ENCODE measurements at regions not wholly inside any gene's neighbourhood (a gene's known extent, or its start where the extent isn't known, plus 50 kb on each side); places are given as distances from the start of the nearest gene placed in this dataset.
A peak's percentile ranks its signal among the peaks of the same experiment; 100 is the strongest.
"Not testable (repeated sequence)": the region's sequence is repeated elsewhere in the genome, so short reads cannot be mapped to it uniquely, and the experiment has no call there.

- FAIRE-seq (no peak), DNase-seq (ENCODE audit: low read depth in 1 of 2, low spot score in 1 of 2) (no peak), ATAC-seq (no peak)
- no peak overlapping the region for H3K4me3 ChIP-seq
- H3K4me2 ChIP-seq = no peak overlapping the region
- POLR2A ChIA-PET = no interaction called here
- no peak overlapping the region for H3K27ac ChIP-seq
- no peak for TF ChIP-seq EHF (CRISPR knock-in tag; IDR thresholded peaks at IDR 0.05)
- no peak for TF ChIP-seq MAFK (IDR thresholded peaks at IDR 0.05; ENCODE audit: partially characterized antibody)
- no peak for TF ChIP-seq KDM1A (IDR thresholded peaks at IDR 0.05; ENCODE audit: low read depth)
- TF ChIP-seq EP300 (IDR thresholded peaks at IDR 0.05) = no peak
- no peak for TF ChIP-seq FOSB (CRISPR knock-in tag; IDR thresholded peaks at IDR 0.05)
- TF ChIP-seq HDAC2 (IDR thresholded peaks at IDR 0.05) = no peak
- TF ChIP-seq RFX5 (IDR thresholded peaks at IDR 0.05) = no peak
- no peak for TF ChIP-seq RCOR1 (IDR thresholded peaks at IDR 0.05; ENCODE audit: low read depth, low read length)
- TF ChIP-seq GATA3 (IDR thresholded peaks at IDR 0.05; ENCODE audit: borderline replicate concordance) = no peak
- TF ChIP-seq ZC3H11A (IDR thresholded peaks at IDR 0.05) = no peak
- TF ChIP-seq HOXA7 (CRISPR knock-in tag; IDR thresholded peaks at IDR 0.05) = no peak
- TF ChIP-seq MAZ (IDR thresholded peaks at IDR 0.05; ENCODE audit: borderline replicate concordance, low read depth, low read length) = no peak
- TF ChIP-seq CEBPB (IDR thresholded peaks at IDR 0.05) = no peak
- no peak for TF ChIP-seq JUNB (IDR thresholded peaks at IDR 0.05)
- no peak for TF ChIP-seq HOXB5 (CRISPR knock-in tag; IDR thresholded peaks at IDR 0.05)
- no peak for TF ChIP-seq NR3C1 (IDR thresholded peaks at IDR 0.05)
- no peak for TF ChIP-seq HMGXB4 (CRISPR knock-in tag; IDR thresholded peaks at IDR 0.05; ENCODE audit: borderline replicate concordance)
- no peak for TF ChIP-seq CBX8 (IDR thresholded peaks at IDR 0.05)
- no peak for TF ChIP-seq FOXS1 (CRISPR knock-in tag; IDR thresholded peaks at IDR 0.05)
- TF ChIP-seq RARB (CRISPR knock-in tag; IDR thresholded peaks at IDR 0.05) = no peak
- CTCF ChIA-PET = no interaction called here
- H3K4me1 ChIP-seq = no peaks in the 10 kb centered on the region
- no peaks in the 10 kb centered on the region for H3K9me3 ChIP-seq
Observed at GRCh38 chr12:83931451-83931850, 981.1 kb downstream of the SLC6A15 start.

- POLR2A ChIA-PET; ATAC-seq; H3K4me1 ChIP-seq; H3K9me3 ChIP-seq; H3K4me2 ChIP-seq; CTCF ChIA-PET; H3K4me3 ChIP-seq; DNase-seq (ENCODE audit: low read depth in 1 of 2, low spot score in 1 of 2); FAIRE-seq; H3K27ac ChIP-seq: not testable (repeated sequence)
- WGBS (ENCODE audit: missing lambda C conversion rate) = 74% methylated on average over 13 of the region's 13 CpGs
Observed at GRCh38 chr12:83929792-83930191, 982.8 kb downstream of the SLC6A15 start.

GRCh38 chr12:83920821-83921547 lies 991.6 kb downstream of the SLC6A15 start:
- TF ChIP-seq SMC3 (IDR thresholded peaks at IDR 0.05) = no peak
- no peak for DNase-seq (ENCODE audit: low read depth in 1 of 2, low spot score in 1 of 2)
- WGBS (ENCODE audit: missing lambda C conversion rate) = 64% methylated on average over 2 of the region's 2 CpGs

GRCh38 chr12:83919081-83919480 lies 993.5 kb downstream of the SLC6A15 start:
- ChIA-PET CTCF (no interaction called here), POLR2A (no interaction called here)
- Histone ChIP-seq H3K4me3 (no peak overlapping the region), H3K4me1 (no peaks in the 10 kb centered on the region), H3K27ac (no peak overlapping the region), H3K9me3 (no peaks in the 10 kb centered on the region), H3K4me2 (no peak overlapping the region)
- DNase-seq (ENCODE audit: low read depth in 1 of 2, low spot score in 1 of 2) = no peak
- 64% methylated on average over 3 of the region's 3 CpGs for WGBS (ENCODE audit: missing lambda C conversion rate)
- no peak for FAIRE-seq
- ATAC-seq = no peak
- TF ChIP-seq ZC3H11A (IDR thresholded peaks at IDR 0.05) = no peak
- TF ChIP-seq RCOR1 (IDR thresholded peaks at IDR 0.05; ENCODE audit: low read depth, low read length) = no peak
- no peak for TF ChIP-seq HDAC2 (IDR thresholded peaks at IDR 0.05)
- no peak for TF ChIP-seq NPAS2 (CRISPR knock-in tag; IDR thresholded peaks at IDR 0.05; ENCODE audit: borderline replicate concordance)
- no peak for TF ChIP-seq RAD21 (conservative IDR thresholded peaks at IDR 0.05 in 1 of 2, IDR thresholded peaks at IDR 0.05 in 1 of 2)
- no peak for TF ChIP-seq MAX (IDR thresholded peaks at IDR 0.05)
- no peak for TF ChIP-seq POLR2A (IDR thresholded peaks at IDR 0.05; ENCODE audit: low read length)
- no peak for TF ChIP-seq EHF (CRISPR knock-in tag; IDR thresholded peaks at IDR 0.05)
- TF ChIP-seq TP53 (CRISPR knock-in tag; IDR thresholded peaks at IDR 0.05) = no peak
- no peak for TF ChIP-seq CEBPB (IDR thresholded peaks at IDR 0.05)
- no peak for TF ChIP-seq MAZ (IDR thresholded peaks at IDR 0.05; ENCODE audit: borderline replicate concordance, low read depth, low read length)
- TF ChIP-seq CTCF (IDR thresholded peaks at IDR 0.05) = no peak
- no peak for TF ChIP-seq MYC (IDR thresholded peaks at IDR 0.05; ENCODE audit: borderline replicate concordance, low read length)
- no peak for TF ChIP-seq ZSCAN20 (CRISPR knock-in tag; IDR thresholded peaks at IDR 0.05)
- no peak for TF ChIP-seq NR3C1 (IDR thresholded peaks at IDR 0.05)
- TF ChIP-seq FOSB (CRISPR knock-in tag; IDR thresholded peaks at IDR 0.05) = no peak

More at GRCh38 chr12:83920821-83921547, 991.6 kb downstream of the SLC6A15 start:
- CTCF ChIA-PET = no interaction called here
- Histone ChIP-seq H3K4me3 (no peak overlapping the region), H3K27ac (no peak overlapping the region), H3K4me1 (no peaks in the 10 kb centered on the region), H3K4me2 (no peak overlapping the region), H3K9me3 (no peaks in the 10 kb centered on the region)
- ATAC-seq (no peak), FAIRE-seq (peak; percentile 28)
- POLR2A ChIA-PET = no interaction called here

Measured in A549 (cell line).